GM18868 (cell line): ENCODE measurements at regions not wholly inside any gene's neighbourhood (a gene's known extent, or its start where the extent isn't known, plus 50 kb on each side); places are given as distances from the start of the nearest gene placed in this dataset.
"Not testable (repeated sequence)": the region's sequence is repeated elsewhere in the genome, so short reads cannot be mapped to it uniquely, and the experiment has no call there.

Experiments used
- ATAC-seq: cut with Tn5 transposase; IDR thresholded peaks from one replicate; pipeline ENCODE4 v1.9.1; 2021; ENCODE audit warnings: mild to moderate bottlenecking, moderate library complexity; ENCODE audit not compliant: unreplicated experiment

- ATAC-seq = not testable (repeated sequence)
Measured at GRCh38 chr15:22200417-22200816, 120.1 kb downstream of the OR4M2 start.

- not testable (repeated sequence) for ATAC-seq
Measured at GRCh38 chr15:22201993-22202659, 121.8 kb downstream of the OR4M2 start.

- ATAC-seq = peak; percentile 50
Measured at GRCh38 chr15:22203208-22203607, 122.9 kb downstream of the OR4M2 start.

- ATAC-seq = not testable (repeated sequence)
Measured at GRCh38 chr15:22209086-22209485, 128.8 kb downstream of the OR4M2 start.

- not testable (repeated sequence) for ATAC-seq
Measured at GRCh38 chr15:22222596-22222995, 142.3 kb downstream of the OR4M2 start.

GRCh38 chr15:22224241-22224671 is 143.9 kb downstream of the OR4M2 start:
- ATAC-seq = no peak

- not testable (repeated sequence) for ATAC-seq
Measured at GRCh38 chr15:22224961-22225360, 144.6 kb downstream of the OR4M2 start.

GRCh38 chr15:22226034-22226790 is 145.9 kb downstream of the OR4M2 start:
- ATAC-seq = no peak

- no peak for ATAC-seq
Measured at GRCh38 chr15:22227411-22228100, 147.2 kb downstream of the OR4M2 start.

- ATAC-seq = no peak
Measured at GRCh38 chr15:22228101-22228762, 147.9 kb downstream of the OR4M2 start.

- no peak for ATAC-seq
Measured at GRCh38 chr15:22229990-22230819, 149.9 kb downstream of the OR4M2 start.

GRCh38 chr15:22231603-22232002 is 151.3 kb downstream of the OR4M2 start:
- no peak for ATAC-seq

GRCh38 chr15:22232675-22233074 is 152.3 kb downstream of the OR4M2 start:
- ATAC-seq = no peak

- not testable (repeated sequence) for ATAC-seq
Measured at GRCh38 chr15:22235261-22235930, 155.1 kb downstream of the OR4M2 start.

GRCh38 chr15:22236469-22236868 is 156.1 kb downstream of the OR4M2 start:
- ATAC-seq = no peak

GRCh38 chr15:22237891-22238275 is 157.6 kb downstream of the OR4M2 start:
- ATAC-seq = no peak

- ATAC-seq = not testable (repeated sequence)
Measured at GRCh38 chr15:22238276-22238958, 158.1 kb downstream of the OR4M2 start.

GRCh38 chr15:22238959-22239805 is 158.9 kb downstream of the OR4M2 start:
- not testable (repeated sequence) for ATAC-seq
